Fibroblast of lung (primary cell): ENCODE measurements at regions not wholly inside any gene's neighbourhood (a gene's known extent, or its start where the extent isn't known, plus 50 kb on each side); places are given as distances from the start of the nearest gene placed in this dataset.

Experiments used
- CTCF ChIP-seq, 2 donors: IDR thresholded peaks in 1 of 2; conservative IDR thresholded peaks in 1 of 2; 1 replicate in 1 of 2; 2 replicates in 1 of 2; pipeline ENCODE4 v1.5.1; 2011 to 2012; ENCODE audit warnings: low read length in 2 of 2, control low read depth in 1 of 2, inconsistent platforms in 1 of 2, low read depth in 1 of 2, mild to moderate bottlenecking in 1 of 2
- EZH2 ChIP-seq: IDR thresholded peaks from 2 replicates; pipeline ENCODE4 v1.5.1; 2012; ENCODE audit warnings: low read length, control low read depth, mild to moderate bottlenecking; ENCODE audit errors: missing control alignments

- TF ChIP-seq CTCF (conservative IDR thresholded peaks at IDR 0.05 in 1 of 2, IDR thresholded peaks at IDR 0.05 in 1 of 2; ENCODE audit: low read depth in 1 of 2, low read length in 2 of 2): no peak
- no peak for TF ChIP-seq EZH2
Observed at GRCh38 chr5:118195211-118195610, 793.1 kb downstream of the DTWD2 start.
